D341Med (cell line): ENCODE measurements at regions not wholly inside any gene's neighbourhood (a gene's known extent, or its start where the extent isn't known, plus 50 kb on each side); places are given as distances from the start of the nearest gene placed in this dataset.

Experiments
- DNase-seq: peaks from one replicate; pipeline ENCODE4 v3.0.0; 2012; ENCODE audit warnings: low spot score

- DNase-seq = no peak
Observed at GRCh38 chr4:180926277-180926676, 1316.9 kb upstream of the TENM3 start.

GRCh38 chr4:180932370-180933001, 1310.7 kb upstream of the TENM3 start:
- no peak for DNase-seq

- DNase-seq = no peak
Observed at GRCh38 chr4:180937083-180937482, 1306.1 kb upstream of the TENM3 start.

GRCh38 chr4:180940680-180941079, 1302.5 kb upstream of the TENM3 start:
- no peak for DNase-seq

- no peak for DNase-seq
Observed at GRCh38 chr4:180942367-180942916, 1300.8 kb upstream of the TENM3 start.

- DNase-seq = no peak
Observed at GRCh38 chr4:180946188-180946587, 1297.0 kb upstream of the TENM3 start.

- no peak for DNase-seq
Observed at GRCh38 chr4:180947425-180947824, 1295.8 kb upstream of the TENM3 start.

GRCh38 chr4:180949424-180950213, 1293.6 kb upstream of the TENM3 start:
- no peak for DNase-seq

GRCh38 chr4:180950377-180950776, 1292.8 kb upstream of the TENM3 start:
- no peak for DNase-seq

- DNase-seq = no peak
Observed at GRCh38 chr4:180951312-180951711, 1291.9 kb upstream of the TENM3 start.

- DNase-seq = peak; percentile 39
Observed at GRCh38 chr4:180953572-180953971, 1289.6 kb upstream of the TENM3 start.

- DNase-seq = peak; percentile 20
Observed at GRCh38 chr4:180960743-180961401, 1282.3 kb upstream of the TENM3 start.

- no peak for DNase-seq
Observed at GRCh38 chr4:180962268-180962667, 1280.9 kb upstream of the TENM3 start.

- DNase-seq = no peak
Observed at GRCh38 chr4:180966312-180966711, 1276.9 kb upstream of the TENM3 start.

- no peak for DNase-seq
Observed at GRCh38 chr4:180967936-180968335, 1275.3 kb upstream of the TENM3 start.

GRCh38 chr4:180973894-180974293, 1269.3 kb upstream of the TENM3 start:
- DNase-seq = no peak

- no peak for DNase-seq
Observed at GRCh38 chr4:180990931-180991330, 1252.3 kb upstream of the TENM3 start.

- no peak for DNase-seq
Observed at GRCh38 chr4:180993244-180993836, 1249.9 kb upstream of the TENM3 start.

- DNase-seq = no peak
Observed at GRCh38 chr4:180994722-180995121, 1248.5 kb upstream of the TENM3 start.

- no peak for DNase-seq
Observed at GRCh38 chr4:180999217-180999616, 1244.0 kb upstream of the TENM3 start.

GRCh38 chr4:181004056-181004455, 1239.1 kb upstream of the TENM3 start:
- DNase-seq = no peak

- DNase-seq = no peak
Observed at GRCh38 chr4:181006499-181007260, 1236.5 kb upstream of the TENM3 start.
